GM13976 (cell line): ENCODE measurements at regions not wholly inside any gene's neighbourhood (a gene's known extent, or its start where the extent isn't known, plus 50 kb on each side); places are given as distances from the start of the nearest gene placed in this dataset.

Source experiments
- DNase-seq: peaks from one replicate; pipeline ENCODE4 v3.0.0; 2012; ENCODE audit warnings: low spot score
- in situ Hi-C: fragments of 300-500 bp; cut with MboI; formaldehyde crosslinking; loops from one replicate; pipeline ENCODE4 v1.12.0; 2022; ENCODE audit warnings: low sequenced_read_pairs, mixed read lengths, inconsistent platforms; ENCODE audit not compliant: unreplicated experiment
- TF ChIP-seq, protein P1 (sequence below): IDR thresholded peaks from 2 replicates; pipeline ENCODE4 v1.5.1; 2012; ENCODE audit warnings: borderline replicate concordance, mild to moderate bottlenecking; ENCODE audit not compliant: insufficient read depth; ENCODE audit errors: extremely low read depth, missing control alignments, control extremely low read depth

DNA sequence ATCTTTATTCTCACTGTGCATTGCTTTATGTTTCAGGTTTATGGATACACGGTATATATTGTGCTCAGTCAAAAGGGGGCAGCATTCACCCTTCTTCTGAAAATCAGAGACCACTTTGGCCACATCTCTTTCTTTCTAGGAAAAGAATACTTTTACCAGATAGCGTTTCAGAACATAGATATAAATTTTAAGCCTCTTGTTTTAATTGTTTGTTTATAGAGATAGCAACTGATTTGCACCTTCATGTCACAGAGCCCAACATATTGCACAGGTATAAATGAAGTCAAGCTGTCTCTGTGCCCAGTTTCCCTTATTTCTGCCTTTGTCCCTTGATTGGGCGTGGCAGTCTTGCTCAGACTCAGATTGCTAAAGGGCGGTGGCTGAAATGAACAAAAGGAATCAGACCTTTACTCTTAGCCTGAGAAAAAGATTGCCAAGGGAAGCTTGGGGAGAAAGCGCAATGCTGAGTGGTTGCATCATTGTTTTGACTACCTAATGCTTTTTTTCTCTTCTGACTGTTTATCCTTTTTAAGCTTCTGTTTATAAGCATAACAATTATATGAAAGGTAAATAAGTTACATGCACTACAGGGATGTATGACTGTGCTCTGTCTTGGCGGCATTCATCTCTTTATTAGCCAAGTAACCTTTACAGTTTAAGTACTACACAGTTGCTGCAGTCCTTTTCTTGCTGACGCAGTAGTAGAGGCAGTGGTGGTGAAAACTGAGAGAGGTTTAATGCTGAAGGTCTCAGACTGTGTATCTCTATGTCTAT, 70.8 kb upstream of the ZBTB20 start:
- in situ Hi-C loops, result loop anchor here (10.0 kb wide), 1 partner anchor 487 kb away; no protein-coding TSS in a partner anchor
- DNase-seq, result peak; percentile 29

DNA sequence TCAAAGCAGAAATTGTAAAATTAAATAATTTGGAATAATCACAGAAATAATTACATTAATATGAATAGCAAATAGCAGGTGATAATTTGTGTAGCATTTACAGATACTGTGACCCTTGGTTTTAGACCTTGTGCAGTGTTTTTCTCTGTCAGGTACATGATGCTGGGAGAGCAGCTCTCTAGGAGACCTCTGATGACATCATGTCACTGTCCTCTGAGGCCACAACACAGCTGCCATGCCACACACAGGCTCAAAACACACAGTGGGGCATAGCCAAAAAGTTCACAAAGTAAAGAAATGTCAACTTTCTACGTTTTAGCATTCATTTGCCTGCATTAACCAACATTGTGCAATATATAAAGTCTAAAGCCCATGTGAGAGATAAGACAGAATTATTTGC, 71.8 kb upstream of the ZBTB20 start:
- no peak for DNase-seq
- in situ Hi-C loops, result loop anchor here (10.0 kb wide), 1 partner anchor 486 kb away; no protein-coding TSS in a partner anchor
- TF ChIP-seq, protein P1, sequence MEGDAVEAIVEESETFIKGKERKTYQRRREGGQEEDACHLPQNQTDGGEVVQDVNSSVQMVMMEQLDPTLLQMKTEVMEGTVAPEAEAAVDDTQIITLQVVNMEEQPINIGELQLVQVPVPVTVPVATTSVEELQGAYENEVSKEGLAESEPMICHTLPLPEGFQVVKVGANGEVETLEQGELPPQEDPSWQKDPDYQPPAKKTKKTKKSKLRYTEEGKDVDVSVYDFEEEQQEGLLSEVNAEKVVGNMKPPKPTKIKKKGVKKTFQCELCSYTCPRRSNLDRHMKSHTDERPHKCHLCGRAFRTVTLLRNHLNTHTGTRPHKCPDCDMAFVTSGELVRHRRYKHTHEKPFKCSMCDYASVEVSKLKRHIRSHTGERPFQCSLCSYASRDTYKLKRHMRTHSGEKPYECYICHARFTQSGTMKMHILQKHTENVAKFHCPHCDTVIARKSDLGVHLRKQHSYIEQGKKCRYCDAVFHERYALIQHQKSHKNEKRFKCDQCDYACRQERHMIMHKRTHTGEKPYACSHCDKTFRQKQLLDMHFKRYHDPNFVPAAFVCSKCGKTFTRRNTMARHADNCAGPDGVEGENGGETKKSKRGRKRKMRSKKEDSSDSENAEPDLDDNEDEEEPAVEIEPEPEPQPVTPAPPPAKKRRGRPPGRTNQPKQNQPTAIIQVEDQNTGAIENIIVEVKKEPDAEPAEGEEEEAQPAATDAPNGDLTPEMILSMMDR, result no peak

More for the DNA sequence above, 70.8 kb upstream of the ZBTB20 start:
- TF ChIP-seq, protein P1, result peak; percentile 41

DNA sequence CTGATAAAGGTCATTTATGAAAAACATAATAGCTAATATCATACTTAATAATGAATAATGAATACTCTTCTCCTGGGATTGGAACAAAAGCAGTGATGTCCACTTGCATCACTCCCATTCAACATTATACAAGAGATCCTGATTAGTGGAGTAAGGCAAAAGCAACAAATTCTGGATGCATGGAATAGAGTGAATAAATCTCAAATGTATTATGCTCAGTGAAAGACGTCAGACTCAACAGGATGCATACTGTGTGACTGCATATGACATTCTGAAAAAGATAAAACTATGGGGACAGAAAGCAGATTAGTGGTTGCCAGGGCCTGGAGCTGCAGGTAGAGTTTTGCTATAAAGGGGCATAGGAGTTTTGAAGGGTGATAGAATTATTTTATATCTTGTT, 77.6 kb upstream of the ZBTB20 start:
- in situ Hi-C loops, result no loop called here
- TF ChIP-seq, protein P1, result no peak
- no peak for DNase-seq

DNA sequence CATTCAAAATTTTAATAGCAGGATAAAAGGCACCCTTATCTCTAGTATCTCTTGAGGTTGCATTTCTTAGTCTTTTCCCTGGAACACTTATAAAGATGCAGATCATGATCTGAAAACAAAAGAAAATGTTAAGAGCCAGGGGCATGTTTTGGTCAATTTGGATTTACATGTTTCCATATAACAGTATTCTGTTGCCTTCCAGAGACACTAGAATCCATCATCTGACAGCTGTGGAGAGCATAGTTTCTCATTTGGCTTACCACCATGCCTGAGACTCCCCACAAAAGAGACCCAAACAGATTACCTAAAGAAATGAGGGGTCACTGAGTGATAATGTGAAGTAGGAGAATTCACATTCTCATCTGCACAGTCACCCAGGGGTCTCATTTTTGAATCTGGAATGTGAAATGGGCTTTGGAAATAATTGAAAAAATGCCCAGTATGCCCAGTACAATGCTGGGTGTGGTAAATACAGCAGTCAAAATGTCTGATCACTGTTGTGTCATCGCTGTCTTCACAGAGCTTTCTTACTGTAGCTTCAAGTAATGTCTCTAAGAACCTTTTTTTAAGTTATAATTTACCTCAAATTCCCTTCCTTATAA, 79.9 kb upstream of the ZBTB20 start:
- in situ Hi-C loops, result no loop called here
- no peak for DNase-seq
- TF ChIP-seq, protein P1, result no peak

DNA sequence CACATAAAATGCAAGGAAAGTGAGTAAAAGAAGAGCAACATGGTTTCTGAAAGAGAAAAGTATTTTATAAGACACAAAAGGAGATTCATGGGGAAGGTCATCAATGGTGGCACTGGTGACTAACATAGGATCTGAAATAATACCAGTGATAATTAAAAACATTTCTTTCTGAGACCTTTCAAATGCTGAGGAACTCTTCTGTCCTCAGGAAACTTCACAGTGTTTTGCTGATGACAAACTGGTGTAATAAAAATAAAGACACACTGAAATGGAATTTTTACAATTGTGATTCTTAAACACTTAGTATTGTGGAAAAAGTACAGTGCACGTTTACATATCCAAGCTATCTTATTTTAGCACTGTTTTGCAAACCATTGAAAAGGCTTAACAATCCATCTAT, 80.4 kb upstream of the ZBTB20 start:
- in situ Hi-C loops, result no loop called here
- TF ChIP-seq, protein P1, result no peak
- DNase-seq, result no peak

DNA sequence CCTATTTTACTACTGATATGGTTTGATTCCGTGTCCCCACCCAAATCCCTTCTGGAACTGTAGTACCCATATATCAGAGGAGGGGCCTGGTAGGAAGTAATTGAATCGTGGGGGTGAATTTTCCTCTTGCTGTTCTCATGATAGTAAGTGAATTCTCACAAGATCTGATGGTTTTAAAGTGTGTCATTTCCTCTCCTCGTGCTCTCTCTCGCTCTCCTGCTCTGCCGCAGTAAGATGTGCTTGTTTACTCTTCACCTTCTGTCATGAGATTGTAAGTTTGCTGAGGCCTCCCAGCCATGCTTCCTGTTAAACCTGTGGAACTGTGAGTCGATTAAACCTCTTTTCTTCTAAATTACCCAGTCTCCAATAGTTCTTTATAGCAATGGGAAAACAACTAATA, 81.2 kb upstream of the ZBTB20 start:
- no peak for DNase-seq
- TF ChIP-seq, protein P1, result no peak
- in situ Hi-C loops, result no loop called here
